B cell (primary cell): ENCODE measurements at regions not wholly inside any gene's neighbourhood (a gene's known extent, or its start where the extent isn't known, plus 50 kb on each side); places are given as distances from the start of the nearest gene placed in this dataset.

Experiments used
- ATAC-seq: fragments of 200-7000 bp; cut with Tn5 transposase; one replicate; pipeline ENCODE4 v1.10.0; 2021; ENCODE audit warnings: low read depth, mild to moderate bottlenecking, moderate number of reproducible peaks, moderate library complexity
- CTCF ChIA-PET: fragments of 350-600 bp; sonication (Branson Sonifier 250); formaldehyde crosslinking; loops from one replicate; lab custom pipeline; 2021; ENCODE audit warnings: antibody characterized with exemption, inconsistent platforms; lab: Charles Lee
- POLR2A ChIA-PET: fragments of 350-600 bp; sonication (Branson Sonifier 250); formaldehyde crosslinking; loops from one replicate; lab custom pipeline; 2021; ENCODE audit warnings: antibody characterized with exemption; lab: Charles Lee
- DNase-seq: peaks from one replicate; pipeline ENCODE4 v3.0.0; 2013
- H2AFZ ChIP-seq: 2 replicates; pipeline ENCODE4 v1.6.1; 2012; ENCODE audit warnings: mild to moderate bottlenecking, low read depth, low read length; ENCODE audit not compliant: insufficient read depth, poor library complexity, severe bottlenecking
- H3K27ac ChIP-seq, 2 donors: 1 replicate in 1 of 2; 2 replicates in 1 of 2; pipeline ENCODE4 v1.5.1; 2012 to 2013; ENCODE audit warnings: low read length in 2 of 2, mild to moderate bottlenecking in 2 of 2, moderate library complexity in 1 of 2
- H3K27me3 ChIP-seq, 4 experiments: fragments of 200-600 bp in 1 of 4; sonication (generic) in 1 of 4; replicated peaks in 1 of 4; 1 replicate in 2 of 4; 2 replicates in 2 of 4; pipeline versions ENCODE4 v1.6.1 to v1.7.0; 2013 to 2016; ENCODE audit warnings: low read length in 3 of 4, mild to moderate bottlenecking in 2 of 4, mixed read lengths in 1 of 4, moderate library complexity in 1 of 4; ENCODE audit not compliant: insufficient read depth in 4 of 4, control insufficient read depth in 3 of 4; ENCODE audit errors: control extremely low read depth in 1 of 4
- H3K36me3 ChIP-seq, 2 experiments: replicated peaks in 1 of 2; 1 replicate in 1 of 2; 2 replicates in 1 of 2; pipeline versions ENCODE4 v1.6.1 to v1.7.1; 2013; ENCODE audit warnings: low read length in 1 of 2; ENCODE audit not compliant: insufficient read depth in 2 of 2, control insufficient read depth in 1 of 2; ENCODE audit errors: control extremely low read depth in 1 of 2, extremely low read depth in 1 of 2
- H3K4me1 ChIP-seq, 2 donors: fragments of 200-600 bp in 1 of 2; sonication (generic) in 1 of 2; 1 replicate in 1 of 2; 2 replicates in 1 of 2; pipeline versions ENCODE4 v1.5.1 to v1.6.1; 2013 to 2017; ENCODE audit warnings: low read length in 2 of 2; ENCODE audit not compliant: control insufficient read depth in 2 of 2, insufficient read depth in 2 of 2
- H3K4me2 ChIP-seq: replicated peaks from 2 replicates; pipeline ENCODE3; 2012; ENCODE audit warnings: mild to moderate bottlenecking, low read depth, low read length; ENCODE audit not compliant: poor library complexity, severe bottlenecking
- H3K4me3 ChIP-seq, 5 experiments: fragments of 200-600 bp in 1 of 5; sonication (generic) in 1 of 5; 1 replicate in 3 of 5; 2 replicates in 2 of 5; pipeline versions ENCODE4 v1.5.1 to v1.7.0; 2011 to 2016; ENCODE audit warnings: low read length in 4 of 5, mild to moderate bottlenecking in 4 of 5, low read depth in 2 of 5, control low read depth in 1 of 5, moderate library complexity in 1 of 5; ENCODE audit not compliant: insufficient read depth in 1 of 5; ENCODE audit errors: control extremely low read depth in 1 of 5, extremely low read depth in 1 of 5
- H3K79me2 ChIP-seq: fragments of 200-600 bp; sonication (generic); one replicate; pipeline ENCODE4 v1.6.0; 2016; ENCODE audit warnings: low read length; ENCODE audit not compliant: control insufficient read depth, insufficient read depth
- H3K9ac ChIP-seq: fragments of 200-600 bp; sonication (generic); 2 replicates; pipeline ENCODE4 v1.6.1; 2017; ENCODE audit warnings: mild to moderate bottlenecking, low read length, moderate library complexity
- H3K9me3 ChIP-seq, 3 donors: one replicate each; pipeline versions ENCODE4 v1.6.1 to v1.7.1; 2013; ENCODE audit warnings: low read length in 2 of 3; ENCODE audit not compliant: control insufficient read depth in 2 of 3, insufficient read depth in 1 of 3; ENCODE audit errors: control extremely low read depth in 1 of 3
- H4K20me1 ChIP-seq: 2 replicates; pipeline ENCODE4 v1.6.0; 2012; ENCODE audit warnings: mild to moderate bottlenecking, low read length; ENCODE audit not compliant: insufficient read depth, control insufficient read depth, poor library complexity, severe bottlenecking
- H3K27ac Mint-ChIP-seq: one replicate; pipeline ENCODE4 v1.8.0; 2021; ENCODE audit warnings: mixed read lengths
- H3K27me3 Mint-ChIP-seq: one replicate; pipeline ENCODE4 v1.8.0; 2021; ENCODE audit warnings: mixed read lengths
- H3K4me1 Mint-ChIP-seq: one replicate; pipeline ENCODE4 v1.8.0; 2021; ENCODE audit warnings: mixed read lengths
- H3K4me3 Mint-ChIP-seq: one replicate; pipeline ENCODE4 v1.8.0; 2021; ENCODE audit warnings: mixed read lengths
- H3K9me3 Mint-ChIP-seq: one replicate; pipeline ENCODE4 v1.8.0; 2022; ENCODE audit warnings: mixed read lengths; ENCODE audit not compliant: insufficient read depth
- CTCF ChIP-seq: fragments of 200-600 bp; IDR thresholded peaks from one replicate; pipeline ENCODE4 v1.8.0; 2022; ENCODE audit warnings: antibody characterized with exemption, mild to moderate bottlenecking
- EZH2 ChIP-seq: IDR thresholded peaks from 2 replicates; pipeline ENCODE4 v1.6.1; 2012; ENCODE audit warnings: borderline replicate concordance, low read depth, mild to moderate bottlenecking, moderate library complexity, low read length; ENCODE audit not compliant: insufficient read depth, poor library complexity, severe bottlenecking
- WGBS: methylation state at CpG from one replicate; pipeline ENCODE4 v1.1.5; 2013; ENCODE audit warnings: missing lambda C conversion rate; ENCODE audit not compliant: insufficient coverage; 5-methylcytosine and 5-hydroxymethylcytosine counted together
- intact Hi-C: fragments of 100-400 bp; cut with micrococcal nuclease; formaldehyde crosslinking; loops from one replicate; pipeline ENCODE4 v1.10.0; 2022

GRCh38 chr5:89359046-89359445 lies 476.1 kb upstream of the MEF2C start:
- DNase-seq (no peak), ATAC-seq (no peak)
- WGBS = no CpG with 5 or more reads among the region's 3 CpGs
- TF ChIP-seq EZH2 (no peak), CTCF (no peak)
- intact Hi-C loops = no loop called here
- H3K27me3 ChIP-seq = no peaks in the 10 kb centered on the region
- H3K4me2 ChIP-seq = no peak overlapping the region
- H3K9me3 ChIP-seq = no peaks in the 10 kb centered on the region
- no peak overlapping the region for H3K4me3 ChIP-seq
- H3K9me3 Mint-ChIP-seq = peaks cover 2% of the 10 kb centered on the region
- no peak overlapping the region for H3K9ac ChIP-seq
- H3K4me3 Mint-ChIP-seq = no peak overlapping the region
- H3K79me2 ChIP-seq = no peaks in the 10 kb centered on the region
- H3K27me3 Mint-ChIP-seq = no peaks in the 10 kb centered on the region
- peaks cover 8% of the 10 kb centered on the region for H3K4me1 Mint-ChIP-seq
- no peak overlapping the region for H3K27ac Mint-ChIP-seq
- peaks cover 2 to 7% of the 10 kb centered on the region in 2 donors for H3K4me1 ChIP-seq
- H4K20me1 ChIP-seq = no peaks in the 10 kb centered on the region
- H3K36me3 ChIP-seq = no peaks in the 10 kb centered on the region
- no peak overlapping the region for H3K27ac ChIP-seq
- POLR2A ChIA-PET = no interaction called here
- no peak overlapping the region for H2AFZ ChIP-seq
- CTCF ChIA-PET = interaction anchor here (0.7 to 1.1 kb wide), 2 partner anchors 11 to 88 kb away, joined by 3 read pairs; no protein-coding TSS in a partner anchor

- no peak for TF ChIP-seq CTCF
- no peak for TF ChIP-seq EZH2
- Histone ChIP-seq H3K4me3 (no peak overlapping the region), H3K4me2 (peak overlapping the region; percentile 14), H3K36me3 (no peaks in the 10 kb centered on the region), H3K9me3 (peaks cover 0 to 1% (median 0%) of the 10 kb centered on the region in 3 donors), H2AFZ (peak overlapping the region; percentile 7), H3K27ac (no peak overlapping the region), H3K9ac (no peak overlapping the region), H3K27me3 (no peaks in the 10 kb centered on the region), H3K4me1 (peaks cover 8 to 11% of the 10 kb centered on the region in 2 donors), H4K20me1 (no peaks in the 10 kb centered on the region), H3K79me2 (no peaks in the 10 kb centered on the region)
- intact Hi-C loops = no loop called here
- WGBS = no CpG with 5 or more reads among the region's 1 CpG
- Mint-ChIP-seq H3K9me3 (no peaks in the 10 kb centered on the region), H3K4me1 (peaks cover 24% of the 10 kb centered on the region), H3K27me3 (no peaks in the 10 kb centered on the region), H3K27ac (peak overlapping the region; percentile 59), H3K4me3 (no peak overlapping the region)
- no peak for DNase-seq
- ChIA-PET CTCF (interaction anchor here (1.3 kb wide), 1 partner anchor 11 kb away, joined by 5 read pairs; no protein-coding TSS in a partner anchor), POLR2A (interaction anchor here (0.5 kb wide), 1 partner anchor 202 kb away, joined by 3 read pairs; no protein-coding TSS in a partner anchor)
- no peak for ATAC-seq
These were observed 471.0 kb upstream of the MEF2C start for GRCh38 chr5:89353837-89354551.
